DND-41 (cell line): ENCODE measurements at regions not wholly inside any gene's neighbourhood (a gene's known extent, or its start where the extent isn't known, plus 50 kb on each side); places are given as distances from the start of the nearest gene placed in this dataset.

Experiments
- CTCF ChIP-seq: IDR thresholded peaks from 2 replicates; pipeline ENCODE4 v1.5.1; 2012; ENCODE audit warnings: borderline replicate concordance, low read length, moderate library complexity, mild to moderate bottlenecking; ENCODE audit not compliant: poor library complexity, severe bottlenecking; ENCODE audit errors: extremely low read depth
- EZH2 ChIP-seq: IDR thresholded peaks from 3 replicates; pipeline ENCODE4 v1.6.1; 2012; ENCODE audit warnings: borderline replicate concordance, low read depth, mild to moderate bottlenecking, moderate library complexity, low read length, inconsistent platforms; ENCODE audit not compliant: severe bottlenecking

- TF ChIP-seq CTCF (no peak), EZH2 (no peak)
Measured at GRCh38 chr1:69403756-69404320, 163.9 kb upstream of the LRRC7 start.
